Activated T-cell treated with anti-CD3 and anti-CD28 coated beads, Interleukin-2, amount 50 U/mL, for 48 hours (primary cell): ENCODE measurements at regions not wholly inside any gene's neighbourhood (a gene's known extent, or its start where the extent isn't known, plus 50 kb on each side); places are given as distances from the start of the nearest gene placed in this dataset.

ENCODE experiments used
- DNase-seq, 2 experiments: peaks; one replicate each; pipeline ENCODE4 v3.0.0-alpha.2; 2020

DNA sequence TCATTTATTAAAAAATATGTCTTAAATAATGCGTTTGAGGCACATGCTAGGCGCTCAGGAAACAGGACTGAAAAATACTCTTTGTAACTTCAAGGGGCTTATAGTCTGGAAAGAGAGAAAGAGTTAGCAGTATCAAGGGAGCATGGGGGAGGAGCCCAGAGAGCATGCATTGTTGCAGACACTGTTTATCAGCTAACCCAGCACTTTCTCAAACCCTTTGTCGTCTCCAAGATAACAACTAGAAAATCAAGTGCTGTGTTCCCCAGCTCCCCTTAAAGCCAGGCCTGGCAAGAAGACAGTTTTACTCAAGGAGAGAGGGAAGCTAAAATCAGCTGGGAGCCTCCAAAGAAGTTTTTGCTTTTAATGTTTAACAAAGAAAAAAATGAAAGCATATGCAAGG is 98.4 kb downstream of the PERP start:
- DNase-seq = no peak

DNA sequence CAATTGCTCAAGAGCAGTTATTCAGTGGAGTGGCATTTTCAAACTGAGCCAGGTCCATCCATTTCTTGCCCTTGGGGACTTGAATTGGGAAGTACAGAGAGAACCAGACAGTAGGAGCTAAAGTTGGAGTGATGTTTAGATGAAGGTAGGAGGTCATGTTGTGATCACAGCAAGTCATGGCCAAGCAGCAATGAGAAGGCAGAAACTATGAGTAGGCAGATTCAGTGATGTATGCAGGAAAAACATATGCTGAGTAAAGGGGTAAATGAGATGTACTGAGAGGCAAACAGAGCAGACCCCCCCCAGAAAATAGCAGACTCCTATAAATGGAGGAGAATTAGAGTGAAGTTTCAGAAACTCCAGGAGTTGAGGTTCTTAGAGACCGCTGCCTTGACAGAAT is 95.8 kb downstream of the PERP start:
- no peak for DNase-seq

GRCh38 chr6:138012682-138013081 is 94.5 kb downstream of the PERP start:
- no peak for DNase-seq

DNA sequence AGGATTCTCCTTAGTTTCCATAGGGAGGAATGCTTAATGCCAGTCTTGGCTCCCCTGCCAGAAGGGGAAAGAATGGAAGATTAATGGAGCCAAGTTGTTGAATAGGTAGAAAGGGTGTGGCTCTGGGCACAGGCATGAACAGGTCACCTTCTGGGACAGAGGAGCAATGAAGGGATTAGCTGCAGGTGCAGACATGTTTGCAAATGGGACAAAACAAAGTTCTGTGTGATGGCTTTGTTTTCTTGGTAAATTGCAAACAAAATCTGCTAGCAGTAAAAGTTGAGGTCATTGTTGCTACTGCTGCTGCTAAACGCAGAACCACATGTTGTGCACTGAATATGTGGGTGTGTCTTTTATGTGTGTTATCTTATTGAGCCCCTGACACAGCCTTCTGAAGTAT is 93.3 kb downstream of the PERP start:
- DNase-seq = no peak

GRCh38 chr6:138017166-138017757 is 90.0 kb downstream of the PERP start:
- DNase-seq = no peak

- no peak for DNase-seq
Observed at GRCh38 chr6:138018297-138018696, 88.9 kb downstream of the PERP start.

DNA sequence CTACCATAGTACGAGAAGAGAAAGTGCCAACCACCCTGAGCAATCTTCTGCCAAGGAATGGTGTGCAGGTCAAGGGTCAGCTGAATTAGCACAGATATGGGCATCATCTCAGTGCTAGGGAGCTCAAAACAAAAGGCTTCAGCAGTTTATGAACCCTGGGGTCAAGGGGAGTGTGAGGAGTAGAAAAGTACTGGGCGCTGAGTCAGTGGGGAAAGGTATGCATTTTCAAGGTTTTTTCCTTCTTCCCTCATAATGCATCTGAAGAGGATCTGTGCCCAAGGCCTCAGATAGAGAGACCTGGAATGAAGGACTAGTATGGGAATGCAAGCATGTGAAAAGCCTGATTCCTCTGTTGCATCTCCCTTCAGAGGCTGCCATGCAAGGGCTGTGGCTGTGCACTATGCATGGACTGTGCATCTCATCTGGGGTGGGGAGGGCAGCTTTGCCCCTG is 81.7 kb downstream of the PERP start:
- DNase-seq = no peak

DNA sequence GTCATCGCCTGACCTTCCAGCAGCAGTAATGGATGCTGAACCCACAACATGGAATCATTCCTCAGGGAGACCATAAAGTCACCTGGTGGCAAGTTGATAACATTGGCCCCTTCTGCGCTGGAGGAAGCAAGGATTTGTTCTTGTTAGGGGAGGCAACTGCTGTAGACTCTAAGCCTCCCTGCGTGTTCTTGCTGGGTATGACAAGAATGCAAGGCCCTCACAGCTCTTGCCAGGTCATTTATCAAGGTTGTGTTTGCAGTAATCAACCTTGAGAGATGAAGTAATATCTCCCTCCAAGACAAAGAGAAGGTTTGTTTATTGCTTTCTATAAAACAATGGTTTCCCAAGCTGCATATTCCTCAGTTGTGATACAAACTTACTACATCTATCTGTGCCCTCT is 80.9 kb downstream of the PERP start:
- DNase-seq = no peak

DNA sequence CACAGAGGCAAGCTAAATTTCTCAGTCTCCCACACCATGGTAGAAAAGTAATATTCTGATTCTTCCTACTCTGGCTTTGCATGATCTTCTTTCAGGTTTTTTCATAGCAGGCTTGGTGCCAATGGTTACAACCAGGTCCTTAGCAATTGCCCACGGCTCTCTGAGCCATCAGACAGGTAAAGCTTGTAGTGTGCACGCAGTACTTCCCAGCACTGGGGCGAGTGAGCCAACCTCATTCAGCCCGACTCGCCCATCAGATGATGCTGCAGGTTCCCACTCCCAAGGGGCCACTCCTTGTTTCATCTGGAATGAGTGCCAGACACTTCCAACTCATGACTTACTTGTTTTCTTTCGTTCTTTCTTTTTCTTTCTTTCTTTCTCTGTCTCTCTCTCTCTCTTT is 78.3 kb downstream of the PERP start:
- no peak for DNase-seq

DNA sequence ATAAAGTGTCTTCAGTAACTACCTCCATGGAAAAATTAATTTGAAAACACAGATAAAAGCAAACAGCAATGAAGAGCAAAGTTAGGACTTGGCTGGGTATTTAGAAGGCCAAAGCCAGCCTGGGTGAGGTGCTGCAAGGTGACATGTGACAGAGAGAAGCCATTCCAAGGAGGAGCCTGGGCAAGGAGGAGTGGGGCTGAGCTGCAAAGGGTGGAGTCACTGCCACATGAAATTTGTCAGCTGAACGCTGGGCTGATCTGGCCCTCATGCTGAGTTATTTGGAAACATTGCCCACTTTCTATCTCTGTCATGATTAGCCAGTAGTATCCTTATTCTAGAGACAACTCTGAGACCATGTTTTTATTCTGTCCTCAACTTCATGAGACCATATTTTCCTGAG is 76.3 kb downstream of the PERP start:
- DNase-seq = no peak

- no peak for DNase-seq
Observed at GRCh38 chr6:138031417-138031816, 75.8 kb downstream of the PERP start.

DNA sequence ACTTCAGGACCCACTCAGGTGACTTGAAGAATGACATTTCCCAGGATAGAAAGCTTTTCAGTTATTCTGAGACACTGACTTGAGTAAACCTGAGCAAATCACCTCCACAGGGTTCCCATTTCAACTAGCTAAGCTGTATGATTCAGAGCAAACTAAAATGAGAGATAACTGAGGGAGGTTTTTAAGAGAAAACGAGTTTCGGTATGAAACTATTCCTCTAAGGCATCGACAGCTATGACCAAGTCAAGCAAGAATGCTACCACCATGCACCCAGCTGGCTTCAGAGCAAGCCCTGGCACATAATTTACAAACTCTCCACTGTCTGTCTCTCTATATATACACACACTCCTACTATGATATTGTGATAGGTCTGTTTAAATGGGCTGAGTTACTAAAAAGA is 75.4 kb downstream of the PERP start:
- DNase-seq = no peak

DNA sequence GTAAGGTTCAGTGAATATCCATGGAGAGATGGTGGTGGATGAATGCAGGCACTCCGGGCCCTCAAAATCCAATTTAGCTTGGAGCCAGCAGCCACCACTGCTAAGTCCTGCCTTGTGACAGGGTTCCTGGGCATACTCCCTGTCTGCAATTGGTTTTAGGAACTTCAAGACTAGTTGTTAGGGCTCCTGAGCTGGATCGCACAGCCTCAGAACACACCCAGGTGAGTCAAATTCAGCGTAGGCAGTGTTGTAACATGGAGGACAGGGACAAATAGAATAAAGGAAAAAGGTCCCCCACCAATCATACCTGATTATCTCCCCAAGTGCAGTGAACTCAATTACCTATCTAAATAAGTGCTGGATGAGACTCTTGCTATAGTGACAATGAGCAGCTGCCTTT is 74.6 kb downstream of the PERP start:
- DNase-seq = no peak

GRCh38 chr6:138034229-138034628 is 73.0 kb downstream of the PERP start:
- DNase-seq = no peak

DNA sequence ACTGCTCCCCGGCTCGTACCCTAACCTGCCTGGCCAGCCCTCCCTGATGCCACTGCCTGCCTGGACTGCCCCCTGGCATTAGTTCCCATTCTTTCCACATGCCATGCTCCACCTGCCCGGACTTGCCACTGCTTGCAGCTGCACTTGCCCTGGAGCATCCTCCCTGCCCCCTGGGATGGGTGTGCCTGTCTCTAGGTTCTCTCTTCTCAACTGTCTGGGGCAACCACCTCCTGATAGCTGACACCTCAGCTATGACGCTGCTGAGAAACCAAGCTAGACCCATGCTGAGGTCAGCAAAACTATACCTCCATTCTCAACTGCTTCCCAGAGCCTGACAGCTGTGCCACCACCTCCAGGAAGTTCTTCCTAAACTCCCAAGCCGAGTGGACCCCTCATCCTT is 72.1 kb downstream of the PERP start:
- no peak for DNase-seq

- DNase-seq = no peak
Observed at GRCh38 chr6:138036111-138036510, 71.1 kb downstream of the PERP start.

GRCh38 chr6:138037009-138037504 is 70.2 kb downstream of the PERP start:
- no peak for DNase-seq

DNA sequence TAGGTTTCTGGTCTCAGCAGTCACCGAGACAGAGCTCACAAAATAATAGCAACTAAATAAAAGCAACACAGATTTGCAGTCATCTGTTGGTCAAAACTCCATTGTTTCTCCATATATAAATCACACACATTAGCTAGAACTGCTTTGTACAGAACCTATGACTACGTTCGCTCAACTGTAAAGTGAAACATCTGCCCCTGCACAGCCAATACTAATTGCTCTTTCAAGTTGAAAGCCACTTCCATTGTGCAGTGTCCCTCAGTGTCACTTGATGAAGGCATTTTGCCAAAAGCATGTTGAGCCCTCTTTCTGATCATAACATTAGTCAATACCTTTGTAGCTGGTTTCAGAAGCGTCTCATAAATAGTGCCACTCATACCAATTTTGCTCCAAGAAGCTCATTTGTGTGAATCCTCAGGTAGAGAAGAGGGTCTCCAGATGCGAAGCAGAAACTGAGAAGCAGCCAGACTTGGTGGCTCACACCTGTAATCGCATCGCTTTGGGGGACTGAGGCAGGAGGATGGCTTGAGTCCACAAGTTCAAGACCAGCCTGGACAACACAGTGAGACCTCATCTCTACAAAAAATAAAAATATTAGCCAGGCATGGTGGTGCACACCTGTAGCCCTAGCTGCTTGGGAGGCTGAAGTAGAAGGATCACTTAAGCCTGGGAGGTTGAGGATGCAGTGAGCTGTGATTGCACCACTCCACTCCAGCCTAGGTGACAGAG is 68.9 kb downstream of the PERP start:
- DNase-seq = no peak
